Fibroblast of mammary gland (primary cell): ENCODE measurements at regions not wholly inside any gene's neighbourhood (a gene's known extent, or its start where the extent isn't known, plus 50 kb on each side); places are given as distances from the start of the nearest gene placed in this dataset.

ENCODE experiments used
- DNase-seq: peaks from one replicate; pipeline ENCODE4 v3.0.0-alpha.2; 2010; ENCODE audit warnings: low read depth
- H3K4me3 ChIP-seq: 2 replicates; pipeline ENCODE4 v1.5.1; 2011; ENCODE audit warnings: low read depth, mild to moderate bottlenecking, low read length, moderate library complexity; ENCODE audit not compliant: control insufficient read depth
- TF ChIP-seq, protein P1 (sequence below): conservative IDR thresholded peaks from 2 replicates; pipeline ENCODE4 v1.5.1; 2011; ENCODE audit warnings: low read depth, low read length, inconsistent platforms; ENCODE audit not compliant: control insufficient read depth, insufficient read depth

DNA sequence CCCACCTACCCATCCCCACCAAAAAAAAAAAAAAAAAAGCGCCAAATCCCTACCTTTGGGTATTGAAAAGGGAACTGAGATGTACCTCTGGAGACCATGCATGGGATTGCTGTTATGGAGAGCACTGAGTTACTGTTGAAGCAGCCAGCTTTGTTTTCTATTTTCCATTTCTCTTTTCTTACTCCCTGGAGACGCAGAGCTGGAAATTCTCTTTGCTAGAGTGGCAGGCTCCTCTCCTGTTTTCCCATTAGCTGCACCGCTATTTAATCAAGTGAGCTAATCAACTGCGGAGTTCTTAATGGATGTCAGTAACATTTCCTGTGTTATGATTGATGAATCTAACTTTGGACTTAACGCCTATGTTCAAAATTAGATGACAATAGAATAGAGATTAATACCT is 136.1 kb upstream of the LMCD1 start:
- H3K4me3 ChIP-seq: no peak overlapping the region
- TF ChIP-seq, protein P1, sequence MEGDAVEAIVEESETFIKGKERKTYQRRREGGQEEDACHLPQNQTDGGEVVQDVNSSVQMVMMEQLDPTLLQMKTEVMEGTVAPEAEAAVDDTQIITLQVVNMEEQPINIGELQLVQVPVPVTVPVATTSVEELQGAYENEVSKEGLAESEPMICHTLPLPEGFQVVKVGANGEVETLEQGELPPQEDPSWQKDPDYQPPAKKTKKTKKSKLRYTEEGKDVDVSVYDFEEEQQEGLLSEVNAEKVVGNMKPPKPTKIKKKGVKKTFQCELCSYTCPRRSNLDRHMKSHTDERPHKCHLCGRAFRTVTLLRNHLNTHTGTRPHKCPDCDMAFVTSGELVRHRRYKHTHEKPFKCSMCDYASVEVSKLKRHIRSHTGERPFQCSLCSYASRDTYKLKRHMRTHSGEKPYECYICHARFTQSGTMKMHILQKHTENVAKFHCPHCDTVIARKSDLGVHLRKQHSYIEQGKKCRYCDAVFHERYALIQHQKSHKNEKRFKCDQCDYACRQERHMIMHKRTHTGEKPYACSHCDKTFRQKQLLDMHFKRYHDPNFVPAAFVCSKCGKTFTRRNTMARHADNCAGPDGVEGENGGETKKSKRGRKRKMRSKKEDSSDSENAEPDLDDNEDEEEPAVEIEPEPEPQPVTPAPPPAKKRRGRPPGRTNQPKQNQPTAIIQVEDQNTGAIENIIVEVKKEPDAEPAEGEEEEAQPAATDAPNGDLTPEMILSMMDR: no peak
- no peak for DNase-seq

DNA sequence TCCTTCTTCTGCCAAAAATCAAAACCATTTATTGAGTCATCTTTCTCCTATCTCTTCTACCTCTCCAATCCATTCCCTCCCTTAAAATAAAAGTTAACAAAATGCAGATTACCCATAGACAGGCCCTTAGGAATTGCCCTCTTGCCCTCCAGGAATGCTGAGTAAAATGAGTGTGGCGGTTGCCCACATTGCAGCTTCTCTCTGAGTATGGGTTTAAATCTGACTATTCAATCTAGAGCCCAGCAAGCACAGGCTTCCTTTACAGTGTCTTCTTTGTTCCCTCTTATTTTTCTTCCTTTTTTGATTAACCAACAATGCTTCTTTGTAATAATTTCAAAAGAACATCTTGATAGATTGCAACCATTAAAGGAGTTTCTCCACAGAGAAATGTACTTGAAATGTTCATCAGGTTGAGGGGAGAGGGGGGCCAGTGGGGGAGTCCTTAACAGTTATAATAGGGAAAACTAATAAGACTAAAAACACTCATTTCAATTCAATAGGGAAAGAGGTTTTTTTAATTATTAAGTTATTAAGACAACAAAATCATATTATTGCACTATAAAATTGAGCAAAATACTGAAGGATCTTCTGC is 135.3 kb upstream of the LMCD1 start:
- TF ChIP-seq, protein P1: no peak
- no peak for DNase-seq
- no peak overlapping the region for H3K4me3 ChIP-seq

DNA sequence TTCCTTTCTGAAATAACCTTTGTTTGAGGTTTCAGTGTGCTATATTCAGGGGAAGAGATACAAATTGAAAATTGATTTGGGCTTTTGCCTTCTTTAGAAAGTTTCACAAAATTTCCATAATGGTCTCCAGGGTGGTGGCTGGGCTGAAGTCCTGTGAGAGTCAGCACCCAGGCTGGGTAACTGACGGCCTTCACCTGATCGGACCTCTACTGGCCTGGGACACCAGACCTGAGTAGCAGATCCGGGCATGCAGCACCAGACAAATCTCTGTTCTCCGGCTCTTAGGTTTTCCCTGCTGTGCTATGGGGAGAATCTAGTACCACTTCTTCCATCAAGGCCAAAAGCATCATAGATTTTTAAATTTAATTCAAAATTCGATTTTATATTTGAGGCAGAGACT is 133.0 kb upstream of the LMCD1 start:
- TF ChIP-seq, protein P1: no peak

DNA sequence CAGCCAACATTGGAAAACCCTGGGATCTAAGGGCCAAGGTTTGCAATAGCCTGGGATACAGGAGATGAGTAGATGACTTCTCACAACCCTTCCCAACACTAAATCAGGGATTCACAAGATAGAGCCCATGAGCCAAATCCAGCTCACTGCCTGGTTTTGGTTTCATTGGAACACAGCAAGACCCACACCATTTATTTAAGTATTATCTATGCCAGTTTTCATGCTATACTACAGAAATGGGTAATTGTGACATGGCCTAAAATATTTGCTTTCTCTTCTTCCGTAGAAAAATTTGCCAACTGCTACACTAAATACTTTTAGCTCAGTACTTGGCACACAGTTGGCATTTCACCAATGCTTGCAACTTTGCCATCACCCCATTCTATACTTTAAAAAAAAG is 132.0 kb upstream of the LMCD1 start:
- DNase-seq: no peak
- TF ChIP-seq, protein P1: no peak
- no peak overlapping the region for H3K4me3 ChIP-seq

More for the DNA sequence above, 133.0 kb upstream of the LMCD1 start:
- H3K4me3 ChIP-seq: no peak overlapping the region
- DNase-seq: no peak

DNA sequence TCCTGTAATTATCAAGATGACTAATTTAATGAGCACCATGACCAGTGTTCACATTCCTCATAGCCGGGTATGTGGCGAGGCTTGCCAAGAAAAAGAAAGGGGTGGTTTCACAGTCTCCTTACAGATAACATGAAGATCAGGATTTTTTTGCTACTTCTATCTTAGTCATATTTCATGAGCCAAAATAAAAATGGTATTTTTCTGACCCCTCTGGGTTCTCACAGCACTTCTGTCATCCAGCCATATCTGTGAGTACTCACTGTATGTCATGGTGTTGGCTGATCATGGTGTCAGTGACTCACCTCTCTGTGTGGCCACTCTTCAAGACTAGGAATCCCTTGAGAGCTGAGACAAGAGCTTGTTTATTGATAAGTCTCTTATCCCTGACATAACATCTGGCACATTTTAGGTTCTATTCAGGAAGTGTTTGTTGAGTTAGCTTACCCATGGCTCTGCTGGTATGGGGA is 130.5 kb upstream of the LMCD1 start:
- no peak overlapping the region for H3K4me3 ChIP-seq
- TF ChIP-seq, protein P1: no peak
- peak; percentile 87 for DNase-seq

DNA sequence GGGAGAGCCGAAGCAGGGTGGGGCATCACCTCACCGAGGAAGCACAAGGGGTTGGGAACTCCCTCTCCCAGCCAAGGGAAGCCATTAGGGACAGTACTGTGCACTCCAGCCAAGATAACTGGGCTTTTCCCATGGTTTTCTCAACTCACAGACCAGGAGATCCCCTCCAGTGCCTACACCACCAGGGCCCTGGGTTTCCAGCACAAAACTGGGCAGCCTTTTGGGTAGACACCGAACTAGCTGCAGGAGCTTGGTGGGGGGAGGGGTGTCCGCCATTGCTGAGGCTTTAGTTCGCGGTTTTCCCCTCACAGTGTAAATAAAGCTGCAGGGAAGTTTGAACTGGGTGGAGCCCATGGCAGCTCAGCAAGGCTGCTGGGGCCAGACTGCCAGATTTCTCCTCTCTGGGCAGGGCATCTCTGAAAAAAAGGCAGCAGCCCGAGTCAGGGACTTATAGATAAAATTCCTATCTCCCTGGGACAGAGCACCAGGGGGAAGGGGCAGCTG is 129.6 kb upstream of the LMCD1 start:
- no peak overlapping the region for H3K4me3 ChIP-seq
- TF ChIP-seq, protein P1: no peak
- no peak for DNase-seq
